ENCODE measurements at regions not wholly inside any gene's neighbourhood (a gene's known extent, or its start where the extent isn't known, plus 50 kb on each side); places are given as distances from the start of the nearest gene placed in this dataset.

DNA sequence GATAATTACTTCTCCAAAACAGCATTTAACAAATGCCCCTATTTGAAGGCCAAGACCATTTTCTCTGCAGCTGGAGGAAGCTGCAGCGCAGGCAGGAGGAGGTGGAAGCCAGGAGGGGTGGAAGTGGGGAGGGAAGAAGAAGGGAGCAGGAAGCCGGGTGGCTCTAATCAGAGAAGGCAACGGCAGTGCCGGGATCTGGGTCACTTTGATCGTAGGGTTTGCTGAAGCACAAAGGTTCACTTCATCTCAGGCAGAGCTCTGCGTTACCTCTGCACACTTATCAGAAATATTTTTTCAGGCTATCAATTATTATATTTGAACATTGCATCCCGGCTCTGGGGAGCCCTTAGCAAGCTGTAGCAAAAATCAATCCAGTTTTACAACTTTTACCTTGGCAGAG is 315.8 kb upstream of the POU3F3 start:
- no peaks in the 10 kb centered on the region for H3K36me3 ChIP-seq (ENCODE audit: insufficient read depth, insufficient read length, low read length)
- DNase-seq (ENCODE audit: low read depth, low spot score): no peak
- no peak for TF ChIP-seq ZNF274 (IDR thresholded peaks at IDR 0.05; ENCODE audit: low read depth, low read length)
- TF ChIP-seq SUZ12 (IDR thresholded peaks at IDR 0.05; ENCODE audit: extremely low read depth, insufficient read depth, insufficient read length): no peak
- TF ChIP-seq YY1 (IDR thresholded peaks at IDR 0.05; ENCODE audit: insufficient read depth, insufficient read length): no peak
- H3K9ac ChIP-seq (ENCODE audit: insufficient read length, low read depth): no peak overlapping the region
- no peaks in the 10 kb centered on the region for H3K27me3 ChIP-seq (ENCODE audit: insufficient read depth, insufficient read length)
- H3K4me3 ChIP-seq (ENCODE audit: insufficient read length, low read depth): no peak overlapping the region
- no peaks in the 10 kb centered on the region for H3K9me3 ChIP-seq (ENCODE audit: insufficient read depth, low read length)
- no peaks in the 10 kb centered on the region for H3K4me1 ChIP-seq (ENCODE audit: insufficient read depth, insufficient read length)

DNA sequence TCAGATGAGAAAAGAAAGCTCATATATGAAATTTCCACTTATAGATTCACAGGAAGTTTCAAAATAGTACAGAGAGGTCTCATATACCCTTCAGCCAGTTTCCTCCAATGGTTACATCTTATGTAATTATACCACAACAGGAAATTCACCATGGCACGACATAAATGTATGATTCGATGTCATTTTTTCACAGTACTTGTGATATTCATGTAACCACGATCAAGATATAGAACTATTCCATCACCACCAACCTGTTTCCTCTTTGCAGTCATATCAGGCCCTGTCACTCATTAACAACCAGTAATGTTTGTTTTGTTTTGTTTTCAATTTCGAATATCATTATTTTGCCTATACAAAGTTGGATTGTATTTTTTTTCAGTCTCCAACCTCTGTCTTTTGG is 314.3 kb upstream of the POU3F3 start:
- TF ChIP-seq SUZ12 (IDR thresholded peaks at IDR 0.05; ENCODE audit: extremely low read depth, insufficient read depth, insufficient read length) (no peak), ZNF274 (IDR thresholded peaks at IDR 0.05; ENCODE audit: low read depth, low read length) (no peak), YY1 (IDR thresholded peaks at IDR 0.05; ENCODE audit: insufficient read depth, insufficient read length) (no peak)
- H3K36me3 ChIP-seq (ENCODE audit: insufficient read depth, insufficient read length, low read length): no peaks in the 10 kb centered on the region
- no peak for DNase-seq (ENCODE audit: low read depth, low spot score)
- no peaks in the 10 kb centered on the region for H3K9me3 ChIP-seq (ENCODE audit: insufficient read depth, low read length)
- H3K27me3 ChIP-seq (ENCODE audit: insufficient read depth, insufficient read length): no peaks in the 10 kb centered on the region
- H3K4me3 ChIP-seq (ENCODE audit: insufficient read length, low read depth): no peak overlapping the region
- no peak overlapping the region for H3K9ac ChIP-seq (ENCODE audit: insufficient read length, low read depth)
- no peaks in the 10 kb centered on the region for H3K4me1 ChIP-seq (ENCODE audit: insufficient read depth, insufficient read length)

DNA sequence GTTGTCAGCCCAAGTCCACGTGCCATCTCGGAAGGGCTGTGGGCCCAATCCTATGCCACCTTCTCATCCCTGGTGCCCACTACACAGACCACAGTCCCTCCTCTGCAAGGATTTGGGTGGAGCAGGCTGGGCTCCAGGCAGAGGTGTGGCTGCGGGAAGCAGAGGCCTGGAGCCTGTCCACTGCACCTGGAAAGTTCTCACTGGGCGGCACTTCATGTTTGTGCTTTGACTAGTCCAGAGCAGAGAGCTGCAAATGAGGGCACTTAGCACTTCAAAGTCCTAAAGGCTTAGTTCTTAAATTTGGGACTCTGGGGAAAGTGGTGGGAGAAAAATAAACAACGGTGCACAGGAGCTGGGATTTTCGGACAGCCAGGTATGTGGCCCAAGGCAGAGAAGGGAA is 308.9 kb upstream of the POU3F3 start:
- DNase-seq (ENCODE audit: low read depth, low spot score): no peak
- H3K4me1 ChIP-seq (ENCODE audit: insufficient read depth, insufficient read length): no peaks in the 10 kb centered on the region
- no peak overlapping the region for H3K4me3 ChIP-seq (ENCODE audit: insufficient read length, low read depth)
- H3K9ac ChIP-seq (ENCODE audit: insufficient read length, low read depth): no peak overlapping the region
- no peaks in the 10 kb centered on the region for H3K36me3 ChIP-seq (ENCODE audit: insufficient read depth, insufficient read length, low read length)
- H3K9me3 ChIP-seq (ENCODE audit: insufficient read depth, low read length): no peaks in the 10 kb centered on the region
- no peaks in the 10 kb centered on the region for H3K27me3 ChIP-seq (ENCODE audit: insufficient read depth, insufficient read length)
- TF ChIP-seq ZNF274 (IDR thresholded peaks at IDR 0.05; ENCODE audit: low read depth, low read length) (no peak), YY1 (IDR thresholded peaks at IDR 0.05; ENCODE audit: insufficient read depth, insufficient read length) (no peak)

DNA sequence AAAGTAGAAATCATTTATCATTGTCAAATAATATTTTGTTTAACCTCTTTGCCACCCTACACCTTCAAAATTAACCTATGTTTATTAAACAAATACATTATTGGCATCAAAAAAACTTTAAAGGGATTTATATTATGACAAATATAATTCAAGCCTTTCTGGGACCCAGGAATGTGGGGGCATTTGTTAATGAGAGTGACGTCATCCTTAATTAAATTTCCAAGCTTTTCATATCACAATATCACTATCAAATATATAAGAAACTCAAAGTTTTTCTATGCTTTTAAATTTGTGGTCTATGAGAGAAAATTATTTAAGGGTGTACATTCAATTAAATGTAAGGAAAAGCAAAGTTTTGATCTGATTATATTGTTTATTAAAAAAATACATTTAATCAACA is 307.4 kb upstream of the POU3F3 start:
- Histone ChIP-seq H3K9ac (ENCODE audit: insufficient read length, low read depth) (no peak overlapping the region), H3K36me3 (ENCODE audit: insufficient read depth, insufficient read length, low read length) (no peaks in the 10 kb centered on the region), H3K27me3 (ENCODE audit: insufficient read depth, insufficient read length) (no peaks in the 10 kb centered on the region), H3K4me3 (ENCODE audit: insufficient read length, low read depth) (no peak overlapping the region), H3K9me3 (ENCODE audit: insufficient read depth, low read length) (no peaks in the 10 kb centered on the region), H3K4me1 (ENCODE audit: insufficient read depth, insufficient read length) (no peaks in the 10 kb centered on the region)
- no peak for DNase-seq (ENCODE audit: low read depth, low spot score)
- TF ChIP-seq SUZ12 (IDR thresholded peaks at IDR 0.05; ENCODE audit: extremely low read depth, insufficient read depth, insufficient read length): no peak
- no peak for TF ChIP-seq ZNF274 (IDR thresholded peaks at IDR 0.05; ENCODE audit: low read depth, low read length)
- no peak for TF ChIP-seq YY1 (IDR thresholded peaks at IDR 0.05; ENCODE audit: insufficient read depth, insufficient read length)

GRCh38 chr2:104547221-104547620 is 306.7 kb upstream of the POU3F3 start:
- H3K4me3 ChIP-seq (ENCODE audit: insufficient read length, low read depth): no peak overlapping the region
- H3K9me3 ChIP-seq (ENCODE audit: insufficient read depth, low read length): no peaks in the 10 kb centered on the region

GRCh38 chr2:104561251-104561650 is 292.7 kb upstream of the POU3F3 start:
- DNase-seq (ENCODE audit: low read depth, low spot score): no peak
- TF ChIP-seq YY1 (IDR thresholded peaks at IDR 0.05; ENCODE audit: insufficient read depth, insufficient read length): no peak
- no peak for TF ChIP-seq ZNF274 (IDR thresholded peaks at IDR 0.05; ENCODE audit: low read depth, low read length)
- TF ChIP-seq SUZ12 (IDR thresholded peaks at IDR 0.05; ENCODE audit: extremely low read depth, insufficient read depth, insufficient read length): no peak
- Histone ChIP-seq H3K27me3 (ENCODE audit: insufficient read depth, insufficient read length) (no peaks in the 10 kb centered on the region), H3K4me1 (ENCODE audit: insufficient read depth, insufficient read length) (no peaks in the 10 kb centered on the region), H3K36me3 (ENCODE audit: insufficient read depth, insufficient read length, low read length) (no peaks in the 10 kb centered on the region), H3K9me3 (ENCODE audit: insufficient read depth, low read length) (no peaks in the 10 kb centered on the region), H3K4me3 (ENCODE audit: insufficient read length, low read depth) (no peak overlapping the region), H3K9ac (ENCODE audit: insufficient read length, low read depth) (no peak overlapping the region)

More at GRCh38 chr2:104547221-104547620, 306.7 kb upstream of the POU3F3 start:
- no peak for TF ChIP-seq SUZ12 (IDR thresholded peaks at IDR 0.05; ENCODE audit: extremely low read depth, insufficient read depth, insufficient read length)
- TF ChIP-seq YY1 (IDR thresholded peaks at IDR 0.05; ENCODE audit: insufficient read depth, insufficient read length): no peak
- no peak for TF ChIP-seq ZNF274 (IDR thresholded peaks at IDR 0.05; ENCODE audit: low read depth, low read length)
- no peak overlapping the region for H3K9ac ChIP-seq (ENCODE audit: insufficient read length, low read depth)
- H3K27me3 ChIP-seq (ENCODE audit: insufficient read depth, insufficient read length): no peaks in the 10 kb centered on the region
- H3K36me3 ChIP-seq (ENCODE audit: insufficient read depth, insufficient read length, low read length): no peaks in the 10 kb centered on the region
- H3K4me1 ChIP-seq (ENCODE audit: insufficient read depth, insufficient read length): no peaks in the 10 kb centered on the region
- no peak for DNase-seq (ENCODE audit: low read depth, low spot score)

DNA sequence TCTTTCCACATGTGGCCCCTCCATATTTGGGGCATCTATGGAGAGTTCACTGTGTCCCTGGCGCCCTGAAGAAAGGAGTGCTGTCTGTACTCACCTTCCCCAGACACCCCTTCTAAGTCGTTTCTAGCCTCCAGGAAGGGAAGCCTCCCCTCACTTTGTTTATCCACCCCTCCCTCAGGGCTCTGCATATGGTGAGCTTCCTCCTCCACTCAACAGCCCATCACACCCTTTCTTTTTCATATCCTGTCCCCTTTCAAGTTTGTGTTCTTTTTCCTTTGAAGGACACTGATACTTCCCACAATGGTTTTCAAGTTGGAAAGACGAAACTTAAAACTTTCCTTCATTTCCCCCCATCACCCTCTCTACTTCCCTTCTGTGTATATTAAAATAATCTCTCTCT is 291.4 kb upstream of the POU3F3 start:
- H3K36me3 ChIP-seq (ENCODE audit: insufficient read depth, insufficient read length, low read length): no peaks in the 10 kb centered on the region
- no peak for TF ChIP-seq YY1 (IDR thresholded peaks at IDR 0.05; ENCODE audit: insufficient read depth, insufficient read length)
- TF ChIP-seq ZNF274 (IDR thresholded peaks at IDR 0.05; ENCODE audit: low read depth, low read length): no peak
- no peak for TF ChIP-seq SUZ12 (IDR thresholded peaks at IDR 0.05; ENCODE audit: extremely low read depth, insufficient read depth, insufficient read length)
- DNase-seq (ENCODE audit: low read depth, low spot score): peak; percentile 1
- no peaks in the 10 kb centered on the region for H3K27me3 ChIP-seq (ENCODE audit: insufficient read depth, insufficient read length)
- H3K9me3 ChIP-seq (ENCODE audit: insufficient read depth, low read length): no peaks in the 10 kb centered on the region
- H3K9ac ChIP-seq (ENCODE audit: insufficient read length, low read depth): no peak overlapping the region
- H3K4me3 ChIP-seq (ENCODE audit: insufficient read length, low read depth): no peak overlapping the region
- H3K4me1 ChIP-seq (ENCODE audit: insufficient read depth, insufficient read length): no peaks in the 10 kb centered on the region
